Sigmoid colon (tissue), 6 donors: ENCODE measurements at regions not wholly inside any gene's neighbourhood (a gene's known extent, or its start where the extent isn't known, plus 50 kb on each side); places are given as distances from the start of the nearest gene placed in this dataset.
"Not testable (repeated sequence)": the region's sequence is repeated elsewhere in the genome, so short reads cannot be mapped to it uniquely, and the experiment has no call there.

ENCODE experiments used
- DNase-seq: peaks from one replicate; pipeline ENCODE4 v3.0.0-alpha.2; 2019
- H3K27ac ChIP-seq, 4 donors: fragments of 200-600 bp; sonication (generic); one replicate each; pipeline ENCODE4 v1.5.1; 2016 to 2019; ENCODE audit warnings: mild to moderate bottlenecking in 1 of 4
- H3K27me3 ChIP-seq, 3 donors: fragments of 200-600 bp; sonication (generic); one replicate each; pipeline ENCODE4 v1.5.1; 2019; ENCODE audit warnings: mild to moderate bottlenecking in 1 of 3
- H3K36me3 ChIP-seq, 4 donors: fragments of 200-600 bp; sonication (generic); one replicate each; pipeline ENCODE4 v1.5.1; 2016 to 2019
- H3K4me1 ChIP-seq, 4 donors: fragments of 200-600 bp; sonication (generic); one replicate each; pipeline ENCODE4 v1.5.1; 2017 to 2019
- H3K4me3 ChIP-seq, 4 donors: fragments of 200-600 bp; sonication (generic); one replicate each; pipeline ENCODE4 v1.5.1; 2017 to 2019; ENCODE audit warnings: mild to moderate bottlenecking in 2 of 4, moderate library complexity in 1 of 4
- H3K9me3 ChIP-seq, 4 donors: fragments of 200-600 bp in 3 of 4; sonication (generic) in 3 of 4; one replicate each; pipeline versions ENCODE4 v1.5.1 to v1.6.1; 2013 to 2019
- EP300 ChIP-seq, 4 donors: sonication (generic); formaldehyde crosslinking; IDR thresholded peaks; one replicate each; pipeline ENCODE4 v1.6.1; 2017; ENCODE audit warnings: antibody characterized with exemption in 4 of 4
- POLR2A ChIP-seq, 2 donors: fragments of 450-650 bp; IDR thresholded peaks; one replicate each; pipeline ENCODE4 v1.6.1; 2016; ENCODE audit warnings: antibody characterized with exemption in 2 of 2, mild to moderate bottlenecking in 2 of 2, moderate library complexity in 2 of 2
- POLR2AphosphoS5 ChIP-seq, 4 donors: sonication (generic); formaldehyde crosslinking; IDR thresholded peaks; one replicate each; pipeline ENCODE4 v1.6.1; 2017; ENCODE audit warnings: antibody characterized with exemption in 4 of 4
- WGBS, 2 donors: extraction: QIAGEN DNeasy Blood & Tissue Kit; methylation state at CpG; one replicate each; pipeline ENCODE4 v1.1.7; 2013; 5-methylcytosine and 5-hydroxymethylcytosine counted together
- intact Hi-C: fragments of 100-400 bp; cut with DNase I; formaldehyde crosslinking; loops from one replicate; pipeline ENCODE4 v1.15.1; 2023
- TF ChIP-seq, protein P1 (sequence below), 4 experiments: fragments of 450-650 bp in 3 of 4; fragments of 200-600 bp in 1 of 4; IDR thresholded peaks; one replicate each; pipeline ENCODE4 v1.5.1; 2016 to 2019; ENCODE audit warnings: antibody characterized with exemption in 4 of 4, mild to moderate bottlenecking in 3 of 4, moderate library complexity in 2 of 4
- donor health status: healthy with polysubstance abuse.
- donor health status: healthy.

DNA sequence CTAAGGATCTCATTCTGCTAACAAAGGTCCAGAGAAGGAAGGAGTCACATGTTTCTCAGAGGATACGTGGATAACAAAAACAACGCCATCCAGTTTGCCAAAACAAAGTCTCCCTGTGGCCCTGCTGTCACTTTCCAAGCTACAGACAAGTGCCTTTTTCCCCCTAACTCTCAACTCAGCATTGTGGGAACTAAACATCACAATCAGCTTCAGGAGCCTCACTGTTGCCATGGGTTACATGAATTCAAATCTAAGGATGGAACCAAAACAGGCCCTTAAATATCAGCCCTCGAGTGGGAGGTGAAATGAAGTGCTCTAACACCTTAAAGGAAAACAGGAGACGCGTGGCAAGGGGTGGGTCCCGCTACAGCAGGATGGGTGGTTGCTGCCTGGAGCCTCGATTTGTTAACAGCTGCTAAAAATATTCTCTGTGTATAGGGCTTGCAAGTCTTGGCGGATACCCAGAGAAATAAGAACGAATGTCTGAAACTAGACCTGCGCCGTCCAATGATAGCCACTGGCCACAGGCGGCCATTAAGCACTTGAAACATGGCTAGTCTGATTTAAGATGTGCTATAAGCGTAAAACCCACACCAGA lies 66.4 kb upstream of the SOD1 start:
- Histone ChIP-seq H3K4me3 (no peak overlapping the region), H3K36me3 (no peaks in the 10 kb centered on the region), H3K4me1 (no peaks in the 10 kb centered on the region), H3K27ac (no peak overlapping the region), H3K27me3 (no peaks in the 10 kb centered on the region), H3K9me3 (no peaks in the 10 kb centered on the region)
- 71 to 72% methylated on average over 13 of the region's 13 CpGs for WGBS, 2 donors
- no peak for TF ChIP-seq POLR2A (IDR thresholded peaks at IDR 0.05)
- TF ChIP-seq POLR2AphosphoS5 (IDR thresholded peaks at IDR 0.05) = no peak
- TF ChIP-seq, protein P1, sequence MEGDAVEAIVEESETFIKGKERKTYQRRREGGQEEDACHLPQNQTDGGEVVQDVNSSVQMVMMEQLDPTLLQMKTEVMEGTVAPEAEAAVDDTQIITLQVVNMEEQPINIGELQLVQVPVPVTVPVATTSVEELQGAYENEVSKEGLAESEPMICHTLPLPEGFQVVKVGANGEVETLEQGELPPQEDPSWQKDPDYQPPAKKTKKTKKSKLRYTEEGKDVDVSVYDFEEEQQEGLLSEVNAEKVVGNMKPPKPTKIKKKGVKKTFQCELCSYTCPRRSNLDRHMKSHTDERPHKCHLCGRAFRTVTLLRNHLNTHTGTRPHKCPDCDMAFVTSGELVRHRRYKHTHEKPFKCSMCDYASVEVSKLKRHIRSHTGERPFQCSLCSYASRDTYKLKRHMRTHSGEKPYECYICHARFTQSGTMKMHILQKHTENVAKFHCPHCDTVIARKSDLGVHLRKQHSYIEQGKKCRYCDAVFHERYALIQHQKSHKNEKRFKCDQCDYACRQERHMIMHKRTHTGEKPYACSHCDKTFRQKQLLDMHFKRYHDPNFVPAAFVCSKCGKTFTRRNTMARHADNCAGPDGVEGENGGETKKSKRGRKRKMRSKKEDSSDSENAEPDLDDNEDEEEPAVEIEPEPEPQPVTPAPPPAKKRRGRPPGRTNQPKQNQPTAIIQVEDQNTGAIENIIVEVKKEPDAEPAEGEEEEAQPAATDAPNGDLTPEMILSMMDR (IDR thresholded peaks at IDR 0.05) = no peak
- no peak for TF ChIP-seq EP300 (IDR thresholded peaks at IDR 0.05)
- no peak for DNase-seq
- intact Hi-C loops = no loop called here

DNA sequence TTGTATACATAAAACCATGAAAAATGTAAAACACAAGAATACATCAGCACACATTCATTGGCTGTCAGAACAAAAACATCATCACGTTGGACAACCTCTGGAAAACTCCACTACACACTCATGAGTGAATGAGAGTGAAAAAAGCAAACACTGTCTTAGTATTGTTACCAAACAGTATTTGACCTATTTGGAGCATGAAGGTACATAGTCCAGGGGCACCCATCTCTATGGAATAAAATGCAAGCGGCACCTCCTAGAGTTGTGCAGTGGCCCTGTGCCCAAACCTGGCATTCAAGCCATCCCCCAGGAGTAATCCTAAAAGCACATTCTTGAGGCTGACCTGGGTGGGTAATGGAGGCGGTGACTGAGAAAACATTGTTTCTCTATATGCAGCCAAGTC lies 67.0 kb upstream of the SOD1 start:
- H3K4me3 ChIP-seq = no peak overlapping the region
- intact Hi-C loops = no loop called here
- DNase-seq = no peak
- H3K9me3 ChIP-seq = no peaks in the 10 kb centered on the region
- no peaks in the 10 kb centered on the region for H3K4me1 ChIP-seq
- 71 to 82% methylated on average over 3 of the region's 3 CpGs for WGBS, 2 donors
- no peaks in the 10 kb centered on the region for H3K36me3 ChIP-seq
- H3K27ac ChIP-seq = no peak overlapping the region
- H3K27me3 ChIP-seq = no peaks in the 10 kb centered on the region
- TF ChIP-seq EP300 (IDR thresholded peaks at IDR 0.05) (no peak), POLR2A (IDR thresholded peaks at IDR 0.05) (no peak)
- TF ChIP-seq, protein P1 (IDR thresholded peaks at IDR 0.05) = no peak

DNA sequence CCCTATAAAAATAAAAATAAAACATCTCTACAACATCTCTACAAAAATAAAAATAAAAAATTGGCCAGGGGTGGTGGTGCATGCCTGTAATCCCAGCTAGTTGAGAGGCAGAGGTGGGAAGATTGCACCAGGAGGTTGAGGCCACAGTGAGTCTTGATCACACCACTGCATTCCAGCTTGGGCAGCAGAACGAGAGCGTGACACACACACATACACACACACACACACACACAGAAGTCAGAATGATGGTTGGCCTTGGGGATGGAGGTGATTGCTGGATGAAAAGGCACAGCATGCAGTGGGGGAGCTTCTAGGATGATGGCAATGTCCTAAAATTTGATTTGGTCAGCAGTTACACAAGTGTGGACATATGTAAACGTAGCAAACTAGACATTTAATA lies 69.7 kb upstream of the SOD1 start:
- TF ChIP-seq, protein P1 (IDR thresholded peaks at IDR 0.05) = no peak
- no peak for TF ChIP-seq EP300 (IDR thresholded peaks at IDR 0.05)
- no peak for TF ChIP-seq POLR2A (IDR thresholded peaks at IDR 0.05)
- no peak for TF ChIP-seq POLR2AphosphoS5 (IDR thresholded peaks at IDR 0.05)
- intact Hi-C loops = loop anchor here (5.0 kb wide), 1 partner anchor 483 kb away; no protein-coding TSS in a partner anchor
- no peak overlapping the region for H3K4me3 ChIP-seq
- H3K4me1 ChIP-seq = no peaks in the 10 kb centered on the region
- 82 to 86% methylated on average over 3 of the region's 3 CpGs for WGBS, 2 donors
- no peak overlapping the region for H3K27ac ChIP-seq
- H3K36me3 ChIP-seq = no peaks in the 10 kb centered on the region
- H3K9me3 ChIP-seq = no peaks in the 10 kb centered on the region
- no peaks in the 10 kb centered on the region for H3K27me3 ChIP-seq
- no peak for DNase-seq

DNA sequence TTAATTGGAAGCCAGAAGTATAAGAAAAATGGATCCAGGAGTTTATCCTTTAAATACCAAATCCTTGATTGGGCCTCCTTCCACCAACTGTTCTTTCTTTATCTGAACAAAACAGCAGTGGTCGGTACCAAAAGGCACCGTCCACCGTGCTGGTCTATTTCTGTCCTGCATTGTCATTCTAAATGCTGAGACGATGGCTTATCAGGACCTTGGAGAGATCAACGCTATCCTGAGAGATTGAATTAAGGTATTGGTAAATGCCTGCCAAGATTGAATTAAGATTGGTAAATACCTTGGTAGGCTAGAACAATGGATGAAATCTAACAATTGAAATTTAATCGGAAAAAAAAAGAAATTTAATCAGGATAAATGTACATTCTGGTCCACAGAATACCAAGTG lies 73.4 kb upstream of the SOD1 start:
- Histone ChIP-seq H3K36me3 (no peaks in the 10 kb centered on the region), H3K4me1 (no peaks in the 10 kb centered on the region), H3K4me3 (no peak overlapping the region), H3K27ac (no peak overlapping the region), H3K27me3 (no peaks in the 10 kb centered on the region), H3K9me3 (no peaks in the 10 kb centered on the region)
- WGBS, 2 donors = 77 to 82% methylated on average over 6 of the region's 6 CpGs
- TF ChIP-seq POLR2A (IDR thresholded peaks at IDR 0.05) (no peak), EP300 (IDR thresholded peaks at IDR 0.05) (no peak), POLR2AphosphoS5 (IDR thresholded peaks at IDR 0.05) (no peak)
- TF ChIP-seq, protein P1 (IDR thresholded peaks at IDR 0.05) = no peak
- no peak for DNase-seq
- intact Hi-C loops = loop anchor here (5.0 kb wide), 1 partner anchor 479 kb away; no protein-coding TSS in a partner anchor

DNA sequence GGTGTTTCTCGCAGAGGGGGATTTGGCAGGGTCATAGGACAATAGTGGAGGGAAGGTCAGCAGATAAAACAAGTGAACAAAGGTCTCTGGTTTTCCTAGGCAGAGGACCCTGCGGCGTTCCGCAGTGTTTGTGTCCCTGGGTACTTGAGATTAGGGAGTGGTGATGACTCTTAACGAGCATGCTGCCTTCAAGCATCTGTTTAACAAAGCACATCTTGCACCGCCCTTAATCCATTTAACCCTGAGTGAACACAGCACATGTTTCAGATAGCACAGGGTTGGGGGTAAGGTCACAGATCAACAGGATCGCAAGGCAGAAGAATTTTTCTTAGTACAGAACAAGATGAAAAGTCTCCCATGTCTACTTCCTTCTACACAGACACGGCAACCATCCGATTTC lies 75.6 kb upstream of the SOD1 start:
- 73 to 80% methylated on average over 6 to 7 of the region's 9 CpGs for WGBS, 2 donors
- H3K9me3 ChIP-seq, H3K27me3 ChIP-seq, H3K36me3 ChIP-seq, DNase-seq, H3K4me3 ChIP-seq, H3K27ac ChIP-seq, intact Hi-C loops, H3K4me1 ChIP-seq: not testable (repeated sequence)
